Panc1 (cell line): ENCODE measurements at regions not wholly inside any gene's neighbourhood (a gene's known extent, or its start where the extent isn't known, plus 50 kb on each side); places are given as distances from the start of the nearest gene placed in this dataset.

Experiments used
- ATAC-seq: fragments of 200-7000 bp; cut with Tn5 transposase; 2 replicates; pipeline ENCODE4 v1.9.1; 2020; ENCODE audit warnings: mild to moderate bottlenecking, moderate library complexity
- BruUV-seq: library from RNA; stranded (reverse); fragments of 400-500 nt; replicated peaks from 2 replicates; lab custom pipeline; 2021; lab: Mats Ljungman, UMichigan
- CTCF ChIA-PET: fragments of 300-600 bp; sonication (Branson Sonifier 250); formaldehyde crosslinking; loops from one replicate; lab custom pipeline; 2022; ENCODE audit warnings: antibody characterized with exemption; lab: Charles Lee
- POLR2A ChIA-PET: fragments of 300-600 bp; sonication (Branson Sonifier 250); formaldehyde crosslinking; loops from one replicate; lab custom pipeline; 2022; ENCODE audit warnings: antibody characterized with exemption; lab: Charles Lee
- DNase-seq: peaks from one replicate; pipeline ENCODE4 v3.0.0-alpha.2; 2010; ENCODE audit warnings: low read depth, low spot score
- H3K27ac ChIP-seq: 2 replicates; pipeline ENCODE4 v1.5.1; 2011; ENCODE audit warnings: mild to moderate bottlenecking, low read length, inconsistent platforms
- H3K27me3 ChIP-seq: fragments of 200-500 bp; sonication (Bioruptor generic); 2 replicates; pipeline ENCODE4 v1.6.0; 2014; ENCODE audit warnings: low read length, inconsistent platforms; ENCODE audit not compliant: control insufficient read depth, insufficient read depth
- H3K36me3 ChIP-seq: fragments of 200-500 bp; sonication (Bioruptor generic); 2 replicates; pipeline ENCODE4 v1.5.1; 2014; ENCODE audit warnings: inconsistent platforms, mild to moderate bottlenecking, low read length, moderate library complexity; ENCODE audit not compliant: control insufficient read depth, insufficient read depth
- H3K4me1 ChIP-seq: 2 replicates; pipeline ENCODE4 v1.5.1; 2011; ENCODE audit warnings: inconsistent platforms, mild to moderate bottlenecking, low read length, moderate library complexity; ENCODE audit not compliant: control insufficient read depth, insufficient read depth
- H3K4me3 ChIP-seq, 2 experiments: 2 replicates each; pipeline ENCODE4 v1.5.1; 2011 to 2012; ENCODE audit warnings: low read depth in 2 of 2, low read length in 2 of 2, mild to moderate bottlenecking in 2 of 2, inconsistent platforms in 1 of 2, moderate library complexity in 1 of 2
- H3K9me3 ChIP-seq: fragments of 200-500 bp; sonication (Bioruptor generic); 2 replicates; pipeline ENCODE4 v1.5.1; 2014; ENCODE audit warnings: low read depth, mild to moderate bottlenecking, inconsistent platforms, low read length, moderate library complexity; ENCODE audit not compliant: control insufficient read depth, insufficient read depth
- SIN3A ChIP-seq: IDR thresholded peaks from 2 replicates; pipeline ENCODE4 v1.6.1; 2012; ENCODE audit warnings: low read depth, mild to moderate bottlenecking, low read length, moderate library complexity, borderline replicate concordance; ENCODE audit not compliant: insufficient read depth
- in situ Hi-C: cut with HindIII; loops from 2 replicates; pipeline ENCODE4 v1.10.0; 2016; ENCODE audit warnings: low sequenced_read_pairs, low pct_unique_long_range_greater_than_20kb
- intact Hi-C: fragments of 100-400 bp; cut with micrococcal nuclease; formaldehyde crosslinking; loops from one replicate; pipeline ENCODE4 v1.10.0; 2022; ENCODE audit not compliant: unreplicated experiment
- TF ChIP-seq, protein P1 (sequence below), 2 experiments: IDR thresholded peaks; 2 replicates each; pipeline ENCODE4 v1.6.1; 2011 to 2012; ENCODE audit warnings: low read depth in 2 of 2, control low read depth in 1 of 2, low read length in 1 of 2, mild to moderate bottlenecking in 1 of 2, moderate library complexity in 1 of 2; ENCODE audit not compliant: insufficient read depth in 1 of 2
- TF ChIP-seq, protein P2 (sequence below): fragments of 450-650 bp; IDR thresholded peaks from 2 replicates; pipeline ENCODE4 v1.5.1; 2017; ENCODE audit warnings: mild to moderate bottlenecking

DNA sequence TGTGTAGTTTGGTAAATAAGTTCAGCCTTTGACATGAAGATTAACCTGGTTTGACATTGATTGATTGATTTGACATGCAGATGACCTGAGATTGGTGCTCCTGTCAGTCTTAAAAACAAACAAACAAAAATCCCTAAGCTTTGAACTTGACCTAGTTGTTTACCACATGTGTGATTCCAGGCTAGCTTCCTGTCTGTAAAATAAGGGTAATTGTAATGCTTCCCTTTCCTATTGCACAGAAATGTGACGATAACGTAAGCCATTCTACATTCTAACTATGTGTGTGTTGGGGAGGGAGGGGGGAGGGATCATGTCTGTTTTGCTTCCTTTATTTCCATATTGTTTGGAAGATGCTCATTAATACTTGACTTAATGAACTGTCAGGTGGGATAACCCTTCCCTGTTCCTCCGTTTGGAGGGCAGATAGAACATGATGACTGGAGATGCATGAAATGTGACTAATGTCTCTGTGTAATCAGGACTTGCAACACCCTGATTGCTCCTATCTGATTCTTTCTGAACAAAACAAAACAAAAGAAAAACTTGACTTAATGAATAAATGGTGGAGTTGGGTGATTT is 106.1 kb upstream of the CLMP start:
- CTCF ChIA-PET = no interaction called here
- no peaks in the 10 kb centered on the region for H3K9me3 ChIP-seq
- H3K27ac ChIP-seq = no peak overlapping the region
- POLR2A ChIA-PET = no interaction called here
- peaks cover 14% of the 10 kb centered on the region; the same call in 1 of the 2 replicates for H3K4me1 ChIP-seq
- intact Hi-C loops (loop anchor here (1.0 kb wide), 1 partner anchor 177 kb away; no protein-coding TSS in a partner anchor), in situ Hi-C loops (no loop called here)
- no peak overlapping the region for H3K4me3 ChIP-seq
- TF ChIP-seq, protein P1, sequence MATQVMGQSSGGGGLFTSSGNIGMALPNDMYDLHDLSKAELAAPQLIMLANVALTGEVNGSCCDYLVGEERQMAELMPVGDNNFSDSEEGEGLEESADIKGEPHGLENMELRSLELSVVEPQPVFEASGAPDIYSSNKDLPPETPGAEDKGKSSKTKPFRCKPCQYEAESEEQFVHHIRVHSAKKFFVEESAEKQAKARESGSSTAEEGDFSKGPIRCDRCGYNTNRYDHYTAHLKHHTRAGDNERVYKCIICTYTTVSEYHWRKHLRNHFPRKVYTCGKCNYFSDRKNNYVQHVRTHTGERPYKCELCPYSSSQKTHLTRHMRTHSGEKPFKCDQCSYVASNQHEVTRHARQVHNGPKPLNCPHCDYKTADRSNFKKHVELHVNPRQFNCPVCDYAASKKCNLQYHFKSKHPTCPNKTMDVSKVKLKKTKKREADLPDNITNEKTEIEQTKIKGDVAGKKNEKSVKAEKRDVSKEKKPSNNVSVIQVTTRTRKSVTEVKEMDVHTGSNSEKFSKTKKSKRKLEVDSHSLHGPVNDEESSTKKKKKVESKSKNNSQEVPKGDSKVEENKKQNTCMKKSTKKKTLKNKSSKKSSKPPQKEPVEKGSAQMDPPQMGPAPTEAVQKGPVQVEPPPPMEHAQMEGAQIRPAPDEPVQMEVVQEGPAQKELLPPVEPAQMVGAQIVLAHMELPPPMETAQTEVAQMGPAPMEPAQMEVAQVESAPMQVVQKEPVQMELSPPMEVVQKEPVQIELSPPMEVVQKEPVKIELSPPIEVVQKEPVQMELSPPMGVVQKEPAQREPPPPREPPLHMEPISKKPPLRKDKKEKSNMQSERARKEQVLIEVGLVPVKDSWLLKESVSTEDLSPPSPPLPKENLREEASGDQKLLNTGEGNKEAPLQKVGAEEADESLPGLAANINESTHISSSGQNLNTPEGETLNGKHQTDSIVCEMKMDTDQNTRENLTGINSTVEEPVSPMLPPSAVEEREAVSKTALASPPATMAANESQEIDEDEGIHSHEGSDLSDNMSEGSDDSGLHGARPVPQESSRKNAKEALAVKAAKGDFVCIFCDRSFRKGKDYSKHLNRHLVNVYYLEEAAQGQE (IDR thresholded peaks at IDR 0.05; ENCODE audit: insufficient read depth in 1 of 2, low read depth in 2 of 2, low read length in 1 of 2) = no peak
- no peak for TF ChIP-seq SIN3A
- ATAC-seq (no peak), DNase-seq (peak; percentile 48)
- no TSS peak for BruUV-seq
- peaks cover 29% of the 10 kb centered on the region for H3K27me3 ChIP-seq
- no peaks in the 10 kb centered on the region for H3K36me3 ChIP-seq

DNA sequence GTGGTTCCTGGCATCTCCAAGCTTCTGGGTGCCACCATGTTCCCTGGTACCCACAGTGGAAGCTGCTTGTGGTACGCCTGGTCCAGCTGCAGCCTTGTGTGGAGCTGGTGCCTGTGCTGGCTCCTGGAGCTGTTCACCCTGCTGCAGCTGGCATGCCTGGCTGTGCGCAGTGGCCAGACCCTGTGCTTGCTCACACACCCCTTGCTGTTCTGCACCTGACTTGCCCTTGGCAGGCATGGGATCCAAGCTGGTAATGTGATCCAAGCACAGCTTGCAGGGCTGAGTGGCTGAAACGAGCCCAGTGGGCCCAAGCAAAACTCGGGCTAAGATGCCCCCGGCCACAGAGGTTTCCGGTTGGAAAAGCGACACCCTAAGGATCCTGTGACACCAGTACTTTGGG is 104.7 kb upstream of the CLMP start:
- Histone ChIP-seq H3K9me3 (no peaks in the 10 kb centered on the region), H3K27me3 (peaks cover 29% of the 10 kb centered on the region), H3K27ac (no peak overlapping the region), H3K36me3 (no peaks in the 10 kb centered on the region), H3K4me1 (peaks cover 14% of the 10 kb centered on the region; the same call in 1 of the 2 replicates), H3K4me3 (no peak overlapping the region)
- ChIA-PET POLR2A (no interaction called here), CTCF (no interaction called here)
- in situ Hi-C loops = no loop called here
- no peak for ATAC-seq
- BruUV-seq = no TSS peak
- intact Hi-C loops = no loop called here
- TF ChIP-seq, protein P1 (IDR thresholded peaks at IDR 0.05; ENCODE audit: insufficient read depth in 1 of 2, low read depth in 2 of 2, low read length in 1 of 2) = no peak
- TF ChIP-seq, protein P2, sequence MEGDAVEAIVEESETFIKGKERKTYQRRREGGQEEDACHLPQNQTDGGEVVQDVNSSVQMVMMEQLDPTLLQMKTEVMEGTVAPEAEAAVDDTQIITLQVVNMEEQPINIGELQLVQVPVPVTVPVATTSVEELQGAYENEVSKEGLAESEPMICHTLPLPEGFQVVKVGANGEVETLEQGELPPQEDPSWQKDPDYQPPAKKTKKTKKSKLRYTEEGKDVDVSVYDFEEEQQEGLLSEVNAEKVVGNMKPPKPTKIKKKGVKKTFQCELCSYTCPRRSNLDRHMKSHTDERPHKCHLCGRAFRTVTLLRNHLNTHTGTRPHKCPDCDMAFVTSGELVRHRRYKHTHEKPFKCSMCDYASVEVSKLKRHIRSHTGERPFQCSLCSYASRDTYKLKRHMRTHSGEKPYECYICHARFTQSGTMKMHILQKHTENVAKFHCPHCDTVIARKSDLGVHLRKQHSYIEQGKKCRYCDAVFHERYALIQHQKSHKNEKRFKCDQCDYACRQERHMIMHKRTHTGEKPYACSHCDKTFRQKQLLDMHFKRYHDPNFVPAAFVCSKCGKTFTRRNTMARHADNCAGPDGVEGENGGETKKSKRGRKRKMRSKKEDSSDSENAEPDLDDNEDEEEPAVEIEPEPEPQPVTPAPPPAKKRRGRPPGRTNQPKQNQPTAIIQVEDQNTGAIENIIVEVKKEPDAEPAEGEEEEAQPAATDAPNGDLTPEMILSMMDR = no peak
- no peak for DNase-seq
